ENCODE measurements at regions not wholly inside any gene's neighbourhood (a gene's known extent, or its start where the extent isn't known, plus 50 kb on each side); places are given as distances from the start of the nearest gene placed in this dataset.

GRCh38 chr1:220431554-220432239, 96.2 kb upstream of the MARK1 start:
- TF ChIP-seq CTCF (IDR thresholded peaks at IDR 0.05) (no peak), POLR2A (IDR thresholded peaks at IDR 0.05) (no peak)
- Histone ChIP-seq H3K9me3 (no peaks in the 10 kb centered on the region), H3K36me3 (no peaks in the 10 kb centered on the region), H3K27me3 (no peaks in the 10 kb centered on the region), H3K27ac (no peak overlapping the region), H3K4me1 (no peaks in the 10 kb centered on the region), H3K4me3 (replicated peaks in 1 of 3) (no peak overlapping the region)
- intact Hi-C loops (cut with DNase I), result no loop called here
- WGBS, 2 donors, result 48 to 62% methylated on average over 7 of the region's 7 CpGs
- DNase-seq, result peak; percentile 30 to 42

- WGBS, 2 donors, result 18 to 45% methylated on average over 2 of the region's 2 CpGs
- Histone ChIP-seq H3K4me3 (replicated peaks in 1 of 3) (no peak overlapping the region), H3K4me1 (no peaks in the 10 kb centered on the region), H3K27ac (no peak overlapping the region), H3K9me3 (no peaks in the 10 kb centered on the region), H3K36me3 (no peaks in the 10 kb centered on the region), H3K27me3 (no peaks in the 10 kb centered on the region)
- intact Hi-C loops (cut with DNase I), result no loop called here
- no peak for DNase-seq
- TF ChIP-seq POLR2A (IDR thresholded peaks at IDR 0.05), result no peak
- TF ChIP-seq CTCF (IDR thresholded peaks at IDR 0.05), result no peak
Measured at GRCh38 chr1:220430586-220430985, 97.3 kb upstream of the MARK1 start.

GRCh38 chr1:220430059-220430458, 97.9 kb upstream of the MARK1 start:
- no peaks in the 10 kb centered on the region for H3K4me1 ChIP-seq
- DNase-seq, result peak in 1 of 2 donors; percentile 4
- H3K36me3 ChIP-seq, result no peaks in the 10 kb centered on the region
- no peak overlapping the region for H3K4me3 ChIP-seq (replicated peaks in 1 of 3)
- H3K27me3 ChIP-seq, result no peaks in the 10 kb centered on the region
- intact Hi-C loops (cut with DNase I), result no loop called here
- H3K9me3 ChIP-seq, result no peaks in the 10 kb centered on the region
- TF ChIP-seq POLR2A (IDR thresholded peaks at IDR 0.05) (no peak), CTCF (IDR thresholded peaks at IDR 0.05) (no peak)
- no peak overlapping the region for H3K27ac ChIP-seq

- H3K9me3 ChIP-seq, result no peaks in the 10 kb centered on the region
- 78 to 89% methylated on average over 2 of the region's 2 CpGs for WGBS, 2 donors
- H3K36me3 ChIP-seq, result no peaks in the 10 kb centered on the region
- no peak overlapping the region for H3K4me3 ChIP-seq (replicated peaks in 1 of 3)
- TF ChIP-seq CTCF (IDR thresholded peaks at IDR 0.05) (no peak), POLR2A (IDR thresholded peaks at IDR 0.05) (no peak)
- DNase-seq, result no peak
- H3K4me1 ChIP-seq, result no peaks in the 10 kb centered on the region
- H3K27me3 ChIP-seq, result no peaks in the 10 kb centered on the region
- intact Hi-C loops (cut with DNase I), result no loop called here
- no peak overlapping the region for H3K27ac ChIP-seq
Measured at GRCh38 chr1:220426989-220427388, 100.9 kb upstream of the MARK1 start.

- no peak for DNase-seq
- Histone ChIP-seq H3K27me3 (no peaks in the 10 kb centered on the region), H3K36me3 (no peaks in the 10 kb centered on the region), H3K27ac (no peak overlapping the region), H3K4me1 (no peaks in the 10 kb centered on the region), H3K4me3 (replicated peaks in 1 of 3) (no peak overlapping the region), H3K9me3 (no peaks in the 10 kb centered on the region)
- 94 to 97% methylated on average over 1 of the region's 1 CpG for WGBS, 2 donors
- intact Hi-C loops (cut with DNase I), result no loop called here
- TF ChIP-seq CTCF (IDR thresholded peaks at IDR 0.05) (no peak), POLR2A (IDR thresholded peaks at IDR 0.05) (no peak)
Measured at GRCh38 chr1:220425852-220426251, 102.1 kb upstream of the MARK1 start.

Measured in thyroid gland (tissue), 4 donors.